ENCODE measurements at regions not wholly inside any gene's neighbourhood (a gene's known extent, or its start where the extent isn't known, plus 50 kb on each side); places are given as distances from the start of the nearest gene placed in this dataset.

DNA sequence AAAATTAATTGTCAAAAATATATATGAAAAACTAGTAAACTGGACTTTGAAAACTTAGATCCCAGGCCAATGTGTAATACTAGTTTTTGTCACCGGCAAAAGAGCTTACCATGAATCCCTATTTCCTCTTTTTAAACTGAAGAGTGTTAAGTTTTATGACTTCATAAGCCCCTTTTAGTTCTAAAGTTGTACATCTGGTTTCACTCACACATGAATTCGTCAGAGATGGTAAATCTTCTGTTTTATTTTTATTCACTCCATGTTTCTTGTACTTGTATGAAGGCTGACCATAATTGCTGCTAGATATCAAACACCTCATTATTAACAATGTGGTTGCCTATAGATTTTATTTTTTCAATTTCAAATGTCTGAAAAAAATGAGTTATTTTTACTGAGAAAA is 827.9 kb downstream of the PCDH7 start:
- 93% methylated on average over 2 of the region's 2 CpGs; no CpG with 5 or more reads in 1 of the 2 experiments for WGBS, 2 experiments (ENCODE audit: extremely low coverage in 1 of 2, insufficient coverage in 1 of 2, insufficient read length in 1 of 2, insufficient replicate concordance in 2 of 2, low coverage in 1 of 2, low lambda C conversion rate in 2 of 2, missing lambda C conversion rate in 1 of 2)
- CTCF ChIA-PET (ENCODE audit: partially characterized antibody): no interaction called here
- POLR2A ChIA-PET (ENCODE audit: partially characterized antibody): no interaction called here

More for the DNA sequence above, 827.9 kb downstream of the PCDH7 start:
- no peak overlapping the region for H2BK15ac ChIP-seq (ENCODE audit: low read length)
- no peak overlapping the region for H2BK12ac ChIP-seq (ENCODE audit: low read depth, low read length)
- no peak overlapping the region for H3K27ac ChIP-seq (ENCODE audit: low read depth, low read length)
- no peak overlapping the region for H3K14ac ChIP-seq (ENCODE audit: insufficient read length)
- no peak overlapping the region for H2BK120ac ChIP-seq (replicated peaks; ENCODE audit: low read depth, low read length)
- no peak overlapping the region for H2AFZ ChIP-seq (ENCODE audit: low read length)
- no peaks in the 10 kb centered on the region for H3K79me1 ChIP-seq (ENCODE audit: low read depth, low read length)
- TF ChIP-seq SP1 (IDR thresholded peaks at IDR 0.05; ENCODE audit: low read depth, low read length) (no peak), POU5F1 (IDR thresholded peaks at IDR 0.05; ENCODE audit: low read depth, low read length) (no peak), JUND (IDR thresholded peaks at IDR 0.05; ENCODE audit: low read length) (no peak), KDM4A (IDR thresholded peaks at IDR 0.05; ENCODE audit: low read depth, low read length, severe bottlenecking) (no peak), MAFK (IDR thresholded peaks at IDR 0.05; ENCODE audit: low read depth, low read length) (no peak), SIN3A (conservative IDR thresholded peaks at IDR 0.05 in 1 of 2, IDR thresholded peaks at IDR 0.05 in 1 of 2; ENCODE audit: low read depth in 1 of 2, low read length in 2 of 2) (no peak), CBX8 (IDR thresholded peaks at IDR 0.05; ENCODE audit: borderline replicate concordance, low read depth, low read length) (no peak), BACH1 (IDR thresholded peaks at IDR 0.05; ENCODE audit: low read length) (no peak), POLR2AphosphoS5 (IDR thresholded peaks at IDR 0.05; ENCODE audit: low read depth, low read length) (no peak), TCF12 (IDR thresholded peaks at IDR 0.05; ENCODE audit: low read depth, low read length) (no peak), HDAC6 (IDR thresholded peaks at IDR 0.05; ENCODE audit: low read depth, low read length) (no peak)
- H2BK20ac ChIP-seq (ENCODE audit: low read length): no peak overlapping the region
- no peaks in the 10 kb centered on the region for H4K20me1 ChIP-seq (replicated peaks in 1 of 2; ENCODE audit: control insufficient read depth in 1 of 2, insufficient read depth in 2 of 2, low read length in 2 of 2)
- H2BK5ac ChIP-seq (ENCODE audit: low read depth, low read length): no peak overlapping the region
- DNase-seq (ENCODE audit: low read depth in 1 of 2, low spot score in 2 of 2): no peak
- no peak overlapping the region for H2AK5ac ChIP-seq (ENCODE audit: low read depth, low read length)
- no peak overlapping the region for H4K5ac ChIP-seq (ENCODE audit: insufficient read length, low read depth, low read length)
- H3K4ac ChIP-seq (replicated peaks; ENCODE audit: insufficient read length, low read depth, low read length): no peak overlapping the region
- H3K9me3 ChIP-seq (ENCODE audit: insufficient read depth in 2 of 2, low read depth in 1 of 2, low read length in 1 of 2): no peaks in the 10 kb centered on the region
- H3K23ac ChIP-seq (ENCODE audit: insufficient read length): no peak overlapping the region
- H3K4me3 ChIP-seq (ENCODE audit: extremely low read depth in 1 of 4, insufficient read depth in 2 of 4, low read depth in 3 of 4, low read length in 4 of 4): no peak overlapping the region
- H3K36me3 ChIP-seq (ENCODE audit: control insufficient read depth in 2 of 4, insufficient read depth in 4 of 4, low read length in 3 of 4): no peaks in the 10 kb centered on the region
- no peaks in the 10 kb centered on the region for H3K27me3 ChIP-seq (replicated peaks in 1 of 4; ENCODE audit: control insufficient read depth in 3 of 4, extremely low read depth in 1 of 4, insufficient read depth in 3 of 4, low read length in 3 of 4)
- FAIRE-seq: no peak
- no peak overlapping the region for H3K56ac ChIP-seq (replicated peaks; ENCODE audit: insufficient read length, low read depth, low read length)
- H4K91ac ChIP-seq (replicated peaks; ENCODE audit: insufficient read length, low read length): no peak overlapping the region
- no peak overlapping the region for H4K8ac ChIP-seq (ENCODE audit: extremely low read depth, insufficient read depth, low read length)
- no peaks in the 10 kb centered on the region for H3K4me1 ChIP-seq (replicated peaks in 1 of 4; ENCODE audit: control insufficient read depth in 3 of 4, insufficient read depth in 4 of 4, low read length in 3 of 4)
- H3K18ac ChIP-seq (ENCODE audit: extremely low read depth, low read length): no peak overlapping the region
- no peaks in the 10 kb centered on the region for H3K79me2 ChIP-seq (ENCODE audit: control insufficient read depth in 1 of 2, insufficient read depth in 2 of 2, low read length in 2 of 2)
- no peaks in the 10 kb centered on the region for H3K23me2 ChIP-seq (ENCODE audit: low read depth, low read length)
- no peak overlapping the region for H3K4me2 ChIP-seq (ENCODE audit: insufficient read depth in 1 of 2, low read depth in 2 of 2, low read length in 2 of 2)
- no peak overlapping the region for H3K9ac ChIP-seq (replicated peaks in 1 of 4; ENCODE audit: extremely low read depth in 1 of 4, low read depth in 3 of 4, low read length in 3 of 4)
